HEK293T (cell line): ENCODE measurements at regions not wholly inside any gene's neighbourhood (a gene's known extent, or its start where the extent isn't known, plus 50 kb on each side); places are given as distances from the start of the nearest gene placed in this dataset.
"Not testable (repeated sequence)": the region's sequence is repeated elsewhere in the genome, so short reads cannot be mapped to it uniquely, and the experiment has no call there.

Experiments
- CTCF ChIA-PET: fragments of 350-600 bp; formaldehyde crosslinking; extraction: SDS; loops from one replicate; lab custom pipeline; 2021; ENCODE audit warnings: antibody characterized with exemption, inconsistent platforms; lab: Yijun Ruan, JAX
- POLR2A ChIA-PET: fragments of 350-600 bp; formaldehyde crosslinking; extraction: SDS; loops from one replicate; lab custom pipeline; 2020; ENCODE audit warnings: antibody characterized with exemption, inconsistent platforms; lab: Yijun Ruan, JAX
- DNase-seq: peaks from one replicate; pipeline ENCODE4 v3.0.0; 2012; ENCODE audit warnings: mixed read lengths; ENCODE audit errors: extremely low spot score
- ARNT ChIP-seq: fragments of 450-650 bp; IDR thresholded peaks from 2 replicates; pipeline ENCODE4 v1.6.1; 2017; ENCODE audit warnings: mild to moderate bottlenecking
- BHLHE40 ChIP-seq: fragments of 450-650 bp; IDR thresholded peaks from 2 replicates; pipeline ENCODE4 v1.6.1; 2016; ENCODE audit warnings: mild to moderate bottlenecking, moderate library complexity, borderline replicate concordance
- CTBP1 ChIP-seq: fragments of 450-650 bp; IDR thresholded peaks from 2 replicates; pipeline ENCODE4 v1.6.1; 2016; ENCODE audit warnings: borderline replicate concordance
- ELF4 ChIP-seq: fragments of 450-650 bp; IDR thresholded peaks from 2 replicates; pipeline ENCODE4 v1.6.1; 2017; ENCODE audit warnings: antibody characterized with exemption
- FOXK2 ChIP-seq: fragments of 450-650 bp; IDR thresholded peaks from 2 replicates; pipeline ENCODE4 v1.6.1; 2016; ENCODE audit warnings: mild to moderate bottlenecking
- FOXM1 ChIP-seq: fragments of 450-650 bp; IDR thresholded peaks from 2 replicates; pipeline ENCODE4 v1.6.1; 2017; ENCODE audit warnings: mild to moderate bottlenecking, borderline replicate concordance
- HDGF ChIP-seq: fragments of 450-650 bp; IDR thresholded peaks from 2 replicates; pipeline ENCODE4 v1.6.1; 2017; ENCODE audit warnings: antibody characterized with exemption, borderline replicate concordance
- L3MBTL2 ChIP-seq: fragments of 450-650 bp; conservative IDR thresholded peaks from 2 replicates; pipeline ENCODE4 v1.6.1; 2016; ENCODE audit warnings: mild to moderate bottlenecking
- LEF1 ChIP-seq: fragments of 450-650 bp; IDR thresholded peaks from 2 replicates; pipeline ENCODE4 v1.6.1; 2017; ENCODE audit warnings: mild to moderate bottlenecking, borderline replicate concordance
- NFRKB ChIP-seq: fragments of 450-650 bp; IDR thresholded peaks from 2 replicates; pipeline ENCODE4 v1.6.1; 2016; ENCODE audit warnings: mild to moderate bottlenecking, moderate library complexity
- PKNOX1 ChIP-seq: fragments of 450-650 bp; IDR thresholded peaks from 2 replicates; pipeline ENCODE4 v1.6.1; 2016
- SP1 ChIP-seq: fragments of 450-650 bp; IDR thresholded peaks from 2 replicates; pipeline ENCODE4 v1.6.1; 2017
- SUZ12 ChIP-seq: fragments of 450-650 bp; IDR thresholded peaks from 2 replicates; pipeline ENCODE4 v1.6.1; 2016; ENCODE audit warnings: mild to moderate bottlenecking
- TARDBP ChIP-seq: fragments of 450-650 bp; IDR thresholded peaks from 2 replicates; pipeline ENCODE4 v1.6.1; 2016
- ZNF384 ChIP-seq: fragments of 450-650 bp; IDR thresholded peaks from 2 replicates; pipeline ENCODE4 v1.6.1; 2016

DNA sequence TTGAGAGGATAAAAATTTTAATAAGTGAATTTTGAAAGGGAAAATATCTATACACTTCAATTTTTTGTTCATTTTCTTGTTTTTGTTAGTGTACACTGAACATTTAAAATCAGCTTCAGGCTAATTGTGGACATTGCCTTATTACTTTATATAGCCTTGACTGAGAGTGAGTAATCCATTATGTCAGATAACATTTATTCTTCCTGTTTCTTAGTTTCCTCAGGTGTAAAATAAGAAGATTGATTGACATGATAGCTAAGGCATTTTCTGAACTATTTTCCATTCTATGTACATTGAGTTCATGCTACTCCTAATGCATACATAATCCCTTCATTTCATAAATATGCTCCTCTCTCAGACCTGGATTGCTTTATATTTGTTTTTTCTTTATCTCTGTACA lies 607.3 kb upstream of the AADAT start:
- ChIA-PET CTCF (interaction anchor here (1.2 kb wide), 1 partner anchor 108 kb away, joined by 3 read pairs; no protein-coding TSS in a partner anchor), POLR2A (no interaction called here)
- no peak for DNase-seq
- no peak for TF ChIP-seq HDGF

DNA sequence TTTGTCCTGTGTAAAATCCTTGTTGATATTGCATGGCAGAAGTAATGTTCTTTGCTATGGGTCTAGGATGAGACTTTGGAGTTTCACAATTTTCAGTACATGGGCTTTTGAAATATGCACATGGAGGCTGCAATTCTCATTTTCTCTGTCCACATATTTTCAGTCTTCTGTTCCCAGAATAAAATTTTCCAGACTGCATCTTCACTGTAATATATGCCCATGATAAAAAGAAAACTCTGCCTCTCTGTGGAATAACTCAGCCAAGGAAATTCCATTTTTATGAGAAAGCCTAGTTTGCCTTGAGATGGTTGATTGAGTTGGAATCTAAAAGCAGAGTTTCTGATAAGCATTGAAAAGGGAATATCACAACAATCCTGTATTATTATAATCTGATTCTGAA lies 601.4 kb upstream of the AADAT start:
- DNase-seq, result no peak
- CTCF ChIA-PET, result no interaction called here

GRCh38 chr4:170687751-170688150 lies 598.0 kb upstream of the AADAT start:
- ChIA-PET POLR2A (no interaction called here), CTCF (no interaction called here)
- DNase-seq, result no peak
- no peak for TF ChIP-seq L3MBTL2
- no peak for TF ChIP-seq BHLHE40
- no peak for TF ChIP-seq FOXK2
- TF ChIP-seq ELF4, result no peak
- no peak for TF ChIP-seq PKNOX1

More for the DNA sequence above, 601.4 kb upstream of the AADAT start:
- no peak for TF ChIP-seq LEF1
- TF ChIP-seq FOXM1, result no peak
- no peak for TF ChIP-seq CTBP1
- no peak for TF ChIP-seq ARNT
- no peak for TF ChIP-seq TARDBP
- no peak for TF ChIP-seq PKNOX1
- TF ChIP-seq HDGF, result no peak
- POLR2A ChIA-PET, result no interaction called here

DNA sequence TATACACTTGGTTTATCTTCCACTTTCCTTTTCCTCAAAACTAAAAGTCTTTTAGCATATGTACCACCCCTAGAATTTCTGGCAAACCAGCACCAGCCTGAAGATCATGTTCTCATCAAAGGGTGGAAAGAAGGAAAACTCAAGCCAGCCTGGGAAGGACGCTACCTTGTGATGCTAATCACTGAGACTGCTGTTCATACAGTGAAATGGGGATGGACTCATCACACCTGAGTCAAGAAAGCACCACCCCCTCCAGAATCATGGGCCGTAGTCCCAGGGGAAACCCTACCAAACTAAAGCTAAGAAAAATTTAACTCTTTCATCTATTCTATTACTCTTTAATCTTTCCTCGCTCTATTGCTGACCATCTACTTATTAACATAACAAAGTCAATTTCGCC lies 595.9 kb upstream of the AADAT start:
- CTCF ChIA-PET, DNase-seq, POLR2A ChIA-PET: not testable (repeated sequence)

DNA sequence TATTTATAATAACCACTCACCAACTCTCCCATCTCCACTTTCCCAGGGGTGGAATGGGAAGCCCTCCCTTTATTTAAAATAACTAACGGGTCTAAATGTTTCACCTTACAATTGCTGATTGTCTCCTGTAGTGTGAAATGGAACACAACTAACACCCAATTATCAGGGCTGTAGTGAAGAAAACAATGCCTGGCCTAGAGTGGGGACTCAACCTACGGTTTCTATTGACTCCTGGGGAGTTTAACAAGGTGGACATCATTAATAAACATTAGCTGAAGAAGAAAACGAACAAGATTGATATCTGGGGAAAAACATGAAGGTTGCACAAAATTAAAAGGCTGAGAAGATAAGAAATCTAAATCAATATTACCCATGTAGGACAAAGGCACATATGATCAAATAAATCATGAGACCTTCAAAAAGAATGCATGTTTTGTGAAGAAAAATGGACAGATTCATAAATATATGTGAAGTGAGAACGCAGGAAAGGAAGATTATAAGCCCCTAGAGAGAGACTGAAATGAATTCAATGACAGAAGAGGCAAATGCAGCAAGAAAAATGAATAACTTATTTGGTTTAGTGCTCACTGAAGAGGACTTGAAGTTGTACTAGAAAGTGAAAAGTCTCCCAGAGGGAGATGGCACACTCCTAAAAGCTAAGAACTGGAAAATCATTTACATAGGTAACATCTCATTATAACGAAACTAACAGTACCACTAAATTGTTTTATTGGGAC lies 593.0 kb upstream of the AADAT start:
- ChIA-PET CTCF (no interaction called here), POLR2A (no interaction called here)
- no peak for DNase-seq
- TF ChIP-seq CTBP1 (no peak), ZNF384 (no peak), L3MBTL2 (no peak), HDGF (no peak), NFRKB (no peak), SP1 (no peak), SUZ12 (no peak), FOXK2 (no peak), BHLHE40 (no peak), ELF4 (no peak), ARNT (no peak), LEF1 (no peak), TARDBP (no peak)

- CTCF ChIA-PET, POLR2A ChIA-PET, DNase-seq: not testable (repeated sequence)
These were observed 592.3 kb upstream of the AADAT start for GRCh38 chr4:170682087-170682486.

DNA sequence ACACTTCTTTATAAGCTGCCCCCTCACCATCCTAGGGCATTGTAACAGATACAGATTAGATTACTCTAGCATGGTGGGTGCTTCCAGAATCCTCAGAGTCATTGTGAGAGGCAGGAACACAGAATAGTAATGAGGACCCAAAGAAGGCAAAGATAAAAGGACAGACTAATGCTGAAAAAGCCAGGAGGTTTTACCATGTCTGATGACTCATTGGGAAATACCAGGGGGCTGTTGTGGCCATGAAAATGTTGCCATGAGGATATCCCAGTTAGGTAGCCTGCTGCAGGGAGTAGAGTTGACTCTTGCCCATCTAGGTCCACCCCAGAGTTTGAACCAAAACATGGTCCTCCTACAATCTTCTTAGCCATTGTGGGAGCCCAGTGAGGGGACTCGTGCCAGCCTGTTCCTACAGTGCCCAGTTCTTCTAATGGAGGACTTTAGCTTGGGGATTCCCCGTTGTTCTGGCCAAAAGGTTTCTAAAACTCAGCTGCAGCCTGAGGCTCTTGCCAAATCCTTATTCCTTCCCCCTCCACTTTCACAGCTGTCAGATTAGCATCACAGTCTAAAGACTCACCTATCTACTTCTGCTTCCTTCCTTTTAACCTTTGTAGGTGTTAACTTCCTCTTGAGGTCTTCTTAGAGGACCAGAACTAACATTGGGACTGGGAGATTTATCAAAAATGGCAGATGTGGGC lies 586.0 kb upstream of the AADAT start:
- TF ChIP-seq FOXK2 (no peak), FOXM1 (no peak), PKNOX1 (no peak), BHLHE40 (no peak), NFRKB (no peak), L3MBTL2 (no peak), LEF1 (no peak), CTBP1 (no peak)
- DNase-seq, result no peak
- POLR2A ChIA-PET, result no interaction called here
- CTCF ChIA-PET, result no interaction called here
